GM12872 (cell line): ENCODE measurements at regions not wholly inside any gene's neighbourhood (a gene's known extent, or its start where the extent isn't known, plus 50 kb on each side); places are given as distances from the start of the nearest gene placed in this dataset.

Source experiments
- CTCF ChIP-seq: IDR thresholded peaks from 3 replicates; pipeline ENCODE4 v1.5.1; 2011; ENCODE audit warnings: low read depth, mild to moderate bottlenecking, low read length, moderate library complexity; ENCODE audit not compliant: insufficient read depth

GRCh38 chr11:122294041-122294440 lies 178.0 kb upstream of the BLID start:
- no peak for TF ChIP-seq CTCF

DNA sequence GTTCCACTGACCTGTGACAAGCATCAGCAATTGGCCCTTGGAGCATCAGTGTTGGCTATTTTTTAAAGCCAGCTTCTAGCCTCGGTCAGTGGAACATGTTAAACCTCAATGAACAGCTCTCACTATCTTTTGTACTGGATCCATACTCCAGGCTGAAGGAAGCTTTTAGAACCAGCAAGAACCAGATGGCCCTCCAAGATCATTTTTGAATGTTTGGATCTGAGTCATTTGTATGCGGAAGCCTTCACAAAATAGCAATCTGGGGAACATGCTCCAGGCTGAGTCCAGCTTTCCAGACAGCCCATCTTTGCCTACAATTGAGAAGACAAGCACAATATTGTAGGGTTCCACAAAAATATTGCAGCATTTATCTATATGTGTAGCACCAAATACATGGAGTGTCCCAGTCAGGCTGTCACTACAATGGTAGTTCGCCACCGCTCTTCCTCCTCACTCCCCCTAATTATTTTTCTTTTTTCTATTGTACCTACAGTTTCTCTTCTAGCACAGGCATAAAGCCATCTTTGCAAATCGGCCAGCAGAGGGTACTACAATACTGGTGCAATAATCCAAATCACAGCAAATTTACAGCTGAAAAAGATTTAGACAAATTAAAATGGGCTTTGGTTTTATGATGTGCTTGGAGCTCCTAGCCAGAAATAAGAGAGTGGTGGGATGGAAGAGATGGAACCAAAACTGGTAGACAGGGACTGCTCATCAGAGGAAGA lies 177.4 kb upstream of the BLID start:
- no peak for TF ChIP-seq CTCF

- TF ChIP-seq CTCF = no peak
Measured at GRCh38 chr11:122287401-122287800, 171.4 kb upstream of the BLID start.

GRCh38 chr11:122285070-122285988 lies 169.3 kb upstream of the BLID start:
- no peak for TF ChIP-seq CTCF

- no peak for TF ChIP-seq CTCF
Measured at GRCh38 chr11:122280870-122281269, 164.9 kb upstream of the BLID start.

DNA sequence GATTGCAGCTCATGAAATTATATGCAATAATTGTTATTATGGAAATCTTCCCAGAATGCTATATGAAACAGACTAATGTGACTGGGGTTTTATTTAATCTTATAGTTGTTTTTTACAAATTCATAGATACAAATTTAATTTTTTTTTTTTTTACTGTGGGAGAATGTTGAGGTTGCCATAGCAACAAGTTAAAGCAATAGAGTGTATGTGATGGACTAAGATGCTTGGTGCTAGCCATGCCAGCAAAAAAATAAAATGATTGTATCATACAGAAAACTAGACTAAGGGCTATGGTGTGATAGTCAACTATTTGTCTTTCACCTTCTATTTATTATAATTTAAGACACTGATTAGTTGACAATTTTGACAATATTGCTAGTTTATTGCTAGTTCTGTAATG lies 163.2 kb upstream of the BLID start:
- no peak for TF ChIP-seq CTCF

DNA sequence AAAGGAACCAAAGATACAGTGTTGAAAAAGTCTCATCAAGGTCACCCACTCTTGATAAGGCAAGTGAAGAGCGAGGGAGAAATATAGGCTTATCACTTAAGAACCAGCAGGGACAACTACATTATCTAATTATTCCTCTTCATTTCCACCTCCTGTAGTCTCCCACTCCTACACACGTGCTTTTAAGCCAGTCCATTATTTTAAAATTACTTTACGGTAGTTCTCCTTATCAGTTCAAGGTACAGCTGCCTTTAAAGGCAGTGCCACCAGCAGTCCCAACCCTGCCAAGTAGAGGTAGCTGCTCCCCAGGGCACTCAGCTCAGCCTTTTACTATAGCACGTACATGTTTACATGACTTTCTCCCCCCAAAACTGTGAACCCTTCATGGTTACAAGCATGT lies 161.5 kb upstream of the BLID start:
- TF ChIP-seq CTCF = no peak
